T-helper 2 cell treated with Interferon-gamma antibody and Interleukin-4, amounts not matched to agents 100 ng/mL and 5 ng/mL, for 36 hours (primary cell): ENCODE measurements at regions not wholly inside any gene's neighbourhood (a gene's known extent, or its start where the extent isn't known, plus 50 kb on each side); places are given as distances from the start of the nearest gene placed in this dataset.

Source experiments
- intact Hi-C: fragments of 100-400 bp; cut with micrococcal nuclease; formaldehyde crosslinking; loops from one replicate; pipeline ENCODE4 v1.15.1; 2023

DNA sequence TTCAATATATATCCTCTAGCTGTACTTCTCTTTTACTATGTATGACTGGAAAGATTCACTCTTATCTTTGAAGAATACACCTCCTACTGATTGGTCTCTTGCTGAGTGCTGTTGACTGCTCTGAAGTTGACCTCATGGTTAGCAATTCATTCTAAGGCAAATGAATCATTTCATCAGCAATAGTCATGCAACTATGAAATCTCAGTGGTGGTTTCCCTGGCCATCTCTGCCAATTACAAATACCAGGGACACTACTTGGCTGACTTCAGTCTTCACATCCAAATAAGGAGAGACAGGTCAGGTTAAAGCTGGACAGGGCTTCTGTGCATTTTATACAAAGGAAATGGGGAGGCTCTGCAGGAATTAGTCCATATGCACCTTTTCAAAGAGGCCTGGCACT, 333.5 kb upstream of the ACTBL2 start:
- intact Hi-C loops: no loop called here

DNA sequence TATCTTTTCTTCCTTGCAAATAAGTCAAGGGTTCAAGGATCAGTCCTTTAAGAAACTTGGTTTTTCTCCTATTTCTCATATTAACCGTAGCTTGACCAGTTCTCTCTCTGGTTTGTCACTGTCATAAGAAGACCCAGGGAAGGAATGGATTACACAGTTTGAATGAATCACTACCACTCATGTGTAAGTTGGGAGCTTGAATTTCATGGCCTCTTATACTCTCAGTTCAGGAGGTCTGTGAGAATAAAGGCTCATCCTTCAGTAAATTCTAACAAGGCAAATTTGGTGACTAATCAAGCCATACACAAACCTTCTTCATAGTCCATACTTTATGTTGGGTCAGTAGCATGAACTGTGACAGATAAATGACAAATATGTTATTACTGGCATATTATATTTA, 323.1 kb upstream of the ACTBL2 start:
- intact Hi-C loops: no loop called here

DNA sequence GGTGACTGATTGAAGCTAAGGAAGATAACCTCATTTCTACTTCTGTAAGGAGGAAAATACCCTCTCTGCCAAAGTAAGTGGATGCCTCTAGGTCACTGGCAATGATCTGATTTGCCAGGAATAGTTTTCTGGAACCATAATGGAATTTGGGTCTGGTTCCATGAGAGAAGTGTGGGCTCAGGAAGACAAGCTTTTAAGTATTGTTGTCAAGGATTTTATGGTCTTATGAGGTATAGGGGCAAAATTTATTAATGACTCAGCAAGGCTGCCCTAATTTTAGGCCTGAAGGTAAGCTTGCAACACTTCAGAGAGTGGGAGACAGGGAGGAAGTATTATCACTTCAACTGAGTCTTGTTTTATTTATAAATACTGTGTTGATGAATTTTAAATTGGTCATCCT, 322.6 kb upstream of the ACTBL2 start:
- intact Hi-C loops: no loop called here

DNA sequence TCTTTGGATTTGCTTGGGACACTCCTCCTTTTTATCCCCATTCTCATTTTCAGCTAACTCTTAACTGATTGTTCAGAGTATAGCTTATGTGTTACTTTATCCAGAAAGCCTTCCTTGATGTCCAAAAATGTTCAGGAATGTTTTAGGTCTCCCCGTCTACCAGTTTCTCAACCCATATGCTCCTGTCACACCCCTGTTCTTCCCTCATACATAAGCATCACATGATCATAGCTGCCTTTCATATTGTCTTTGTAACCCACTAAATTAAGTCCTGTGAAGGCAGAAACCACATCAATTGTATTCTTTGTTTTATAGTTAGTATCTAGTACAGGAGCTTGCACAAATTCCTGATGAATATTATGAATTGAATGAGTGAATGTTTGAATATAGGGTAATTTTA, 321.9 kb upstream of the ACTBL2 start:
- intact Hi-C loops: no loop called here

DNA sequence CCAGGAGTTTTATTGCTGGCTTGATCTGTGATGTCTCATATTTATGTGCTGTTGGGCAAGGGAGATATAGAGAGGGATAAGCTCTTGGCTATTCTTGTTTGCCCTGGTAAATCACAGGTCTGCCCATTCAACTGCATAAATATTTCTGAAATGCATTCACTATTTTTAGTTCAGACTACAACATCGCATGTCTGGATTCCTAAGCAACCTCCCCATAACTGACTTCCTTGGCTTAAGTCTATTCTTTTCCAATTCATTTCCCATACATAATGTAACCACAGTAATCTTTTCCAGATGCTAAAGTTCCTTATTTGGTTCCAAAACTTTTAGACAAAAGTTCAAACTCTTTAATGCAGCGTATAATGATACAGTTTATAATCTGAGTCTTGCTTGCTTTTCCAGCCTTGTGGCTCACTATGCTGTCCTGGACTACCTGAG, 321.4 kb upstream of the ACTBL2 start:
- intact Hi-C loops: no loop called here

DNA sequence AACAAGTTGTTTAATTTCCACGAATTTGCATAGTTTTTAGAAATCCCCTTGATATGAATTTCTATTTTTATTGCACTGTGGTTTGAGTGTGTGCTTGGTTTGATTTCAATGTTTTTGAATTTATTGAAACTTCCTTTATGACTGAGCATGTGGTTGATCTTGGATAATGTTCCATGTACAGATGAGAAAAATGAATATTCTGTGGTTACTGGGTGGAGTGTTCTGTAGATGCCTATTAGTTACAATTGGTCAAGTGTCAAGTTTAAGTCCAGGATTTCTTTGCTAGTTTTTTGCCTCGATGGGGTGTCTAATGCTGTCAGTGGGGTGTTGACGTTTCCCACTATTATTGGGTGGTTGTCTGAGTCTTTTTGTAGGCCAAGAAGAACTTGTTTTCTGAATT, 319.5 kb upstream of the ACTBL2 start:
- intact Hi-C loops: no loop called here

DNA sequence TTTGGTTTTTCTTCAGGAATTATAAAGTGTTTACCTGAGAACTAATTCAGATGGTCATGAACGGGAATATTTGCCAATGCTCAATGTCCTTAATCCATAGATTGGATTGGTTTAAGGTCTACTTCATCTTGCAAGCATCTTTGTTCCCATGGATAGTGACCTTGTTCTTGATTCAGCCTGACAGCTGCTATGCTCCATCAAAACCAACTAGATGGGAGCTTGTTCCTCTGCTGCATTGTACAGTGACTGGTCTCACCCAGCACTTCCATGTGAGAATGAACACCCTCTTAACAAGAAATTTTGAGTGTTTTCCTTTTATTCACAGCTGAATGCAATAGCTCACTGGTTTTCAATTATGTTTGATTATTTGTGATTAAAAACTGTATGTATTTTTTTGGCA, 312.6 kb upstream of the ACTBL2 start:
- intact Hi-C loops: no loop called here

DNA sequence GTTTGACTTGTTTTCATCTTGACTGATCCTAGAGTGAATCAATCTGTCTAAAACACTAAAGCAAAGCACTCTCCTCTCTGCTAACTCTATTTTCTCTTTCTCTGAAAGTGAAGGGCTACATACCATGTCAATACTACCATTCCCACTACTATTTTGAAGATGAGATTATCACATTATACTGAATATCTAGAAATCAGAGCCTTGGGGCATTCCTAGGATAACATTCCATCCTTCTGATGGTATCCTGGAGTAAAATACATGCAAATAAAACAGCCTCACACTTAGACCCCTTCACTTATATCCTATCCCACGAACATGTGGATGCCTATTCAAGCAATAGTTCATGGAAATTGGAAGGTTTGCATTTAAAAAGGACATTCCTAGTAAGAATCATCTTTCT, 309.3 kb upstream of the ACTBL2 start:
- intact Hi-C loops: no loop called here

DNA sequence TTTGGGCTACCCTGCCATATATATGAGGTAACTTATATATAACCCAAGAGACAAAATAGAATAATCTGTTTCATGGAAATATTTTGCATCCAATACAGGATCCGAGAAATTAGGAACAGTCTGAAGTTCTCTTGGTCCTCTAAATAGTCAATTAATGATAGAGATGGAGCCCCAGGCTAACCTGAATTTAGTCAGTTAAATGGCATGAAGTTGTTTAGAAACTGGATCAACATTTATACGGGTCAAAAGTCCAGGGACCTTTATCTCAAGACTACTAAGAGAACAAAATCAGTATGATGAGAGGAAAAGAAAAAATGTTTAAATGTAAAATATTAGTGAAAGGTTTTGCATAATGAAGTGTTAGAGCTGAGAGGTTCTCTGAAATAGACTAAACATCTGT, 303.3 kb upstream of the ACTBL2 start:
- intact Hi-C loops: no loop called here

DNA sequence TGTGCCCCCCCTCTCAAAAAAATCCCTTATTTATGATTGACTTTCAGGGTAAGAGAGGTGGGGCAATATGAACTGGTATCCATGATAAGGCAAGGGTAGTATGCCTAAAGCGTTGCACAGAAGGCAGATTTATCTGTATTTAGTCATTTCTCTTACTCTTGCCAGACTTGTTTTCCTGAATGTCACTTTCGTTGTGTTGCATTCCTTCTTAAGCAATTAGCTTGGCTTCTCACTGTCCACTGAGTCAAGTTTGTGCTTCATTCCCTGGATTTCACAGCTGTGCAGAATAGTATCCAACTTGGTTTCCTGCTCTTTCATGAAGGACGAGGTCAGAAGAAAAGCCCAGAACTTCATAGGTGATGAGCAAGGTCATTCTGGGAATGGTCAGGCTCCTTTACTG, 301.5 kb upstream of the ACTBL2 start:
- intact Hi-C loops: no loop called here

DNA sequence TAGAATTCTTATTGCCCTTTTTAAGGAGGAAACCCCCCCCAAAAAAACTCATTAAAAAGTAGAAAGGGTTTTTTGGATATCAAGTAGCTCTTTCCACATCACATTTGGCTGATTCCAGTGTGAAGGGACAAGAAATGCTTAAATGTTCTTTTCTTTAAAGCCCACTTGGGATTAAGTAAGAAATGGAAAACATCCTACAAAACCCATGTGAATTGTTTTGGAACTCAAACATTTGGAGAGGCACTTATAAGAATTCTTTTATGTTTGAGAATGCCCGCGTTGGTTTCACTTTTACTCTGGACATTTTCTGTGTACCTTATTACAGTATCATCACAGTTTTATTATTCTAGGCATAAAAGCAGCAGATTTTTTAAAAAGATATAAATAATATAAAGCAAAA, 301.1 kb upstream of the ACTBL2 start:
- intact Hi-C loops: no loop called here

DNA sequence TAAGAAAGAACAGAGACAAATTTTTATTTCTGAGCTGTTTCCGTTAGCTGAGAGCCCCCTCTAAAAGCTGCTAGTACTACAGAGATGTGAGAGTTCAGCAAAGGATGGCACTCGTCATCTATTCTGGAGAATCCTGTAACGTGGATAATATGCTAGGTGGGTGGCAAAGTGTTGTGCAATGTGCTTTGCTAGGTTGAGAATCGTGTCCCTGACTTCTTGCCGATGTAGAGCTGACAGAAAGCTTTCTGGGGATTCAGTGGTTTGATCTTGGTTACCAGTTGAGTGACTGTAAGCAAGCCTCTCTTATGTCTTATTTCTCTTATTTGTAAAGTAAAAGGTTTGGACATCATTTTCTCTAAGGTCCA, 298.3 kb upstream of the ACTBL2 start:
- intact Hi-C loops: no loop called here

DNA sequence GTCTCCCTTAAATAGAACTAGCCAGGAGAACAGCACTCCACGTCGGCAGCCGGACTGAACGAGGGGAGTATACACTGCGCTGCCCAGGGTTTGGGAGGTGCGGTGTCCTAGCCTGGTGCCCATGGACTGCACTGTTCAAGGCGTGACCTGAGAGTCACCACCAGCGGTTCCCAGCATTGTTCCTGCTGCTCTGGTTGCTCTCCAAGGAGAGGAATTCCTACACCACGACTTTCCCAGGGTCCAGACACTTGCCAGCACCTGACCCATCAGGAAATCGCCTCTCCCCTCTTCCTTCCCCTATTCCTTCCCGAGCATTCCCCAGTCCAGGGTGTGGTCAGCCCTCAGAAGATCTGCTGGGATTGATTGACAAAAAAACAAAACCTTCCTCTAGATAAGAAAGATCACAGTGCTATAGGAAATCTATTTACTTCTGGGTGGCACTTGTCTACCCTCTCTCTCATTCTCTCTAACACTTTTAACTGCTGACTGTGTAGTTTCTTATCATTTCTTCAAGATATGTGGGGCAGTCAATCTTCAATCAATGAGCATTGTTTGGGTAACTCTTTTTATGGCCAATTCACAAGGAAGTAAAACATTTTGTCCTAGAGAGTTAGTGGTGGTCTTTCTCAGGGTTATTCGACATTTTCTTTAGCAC, 297.8 kb upstream of the ACTBL2 start:
- intact Hi-C loops: no loop called here

DNA sequence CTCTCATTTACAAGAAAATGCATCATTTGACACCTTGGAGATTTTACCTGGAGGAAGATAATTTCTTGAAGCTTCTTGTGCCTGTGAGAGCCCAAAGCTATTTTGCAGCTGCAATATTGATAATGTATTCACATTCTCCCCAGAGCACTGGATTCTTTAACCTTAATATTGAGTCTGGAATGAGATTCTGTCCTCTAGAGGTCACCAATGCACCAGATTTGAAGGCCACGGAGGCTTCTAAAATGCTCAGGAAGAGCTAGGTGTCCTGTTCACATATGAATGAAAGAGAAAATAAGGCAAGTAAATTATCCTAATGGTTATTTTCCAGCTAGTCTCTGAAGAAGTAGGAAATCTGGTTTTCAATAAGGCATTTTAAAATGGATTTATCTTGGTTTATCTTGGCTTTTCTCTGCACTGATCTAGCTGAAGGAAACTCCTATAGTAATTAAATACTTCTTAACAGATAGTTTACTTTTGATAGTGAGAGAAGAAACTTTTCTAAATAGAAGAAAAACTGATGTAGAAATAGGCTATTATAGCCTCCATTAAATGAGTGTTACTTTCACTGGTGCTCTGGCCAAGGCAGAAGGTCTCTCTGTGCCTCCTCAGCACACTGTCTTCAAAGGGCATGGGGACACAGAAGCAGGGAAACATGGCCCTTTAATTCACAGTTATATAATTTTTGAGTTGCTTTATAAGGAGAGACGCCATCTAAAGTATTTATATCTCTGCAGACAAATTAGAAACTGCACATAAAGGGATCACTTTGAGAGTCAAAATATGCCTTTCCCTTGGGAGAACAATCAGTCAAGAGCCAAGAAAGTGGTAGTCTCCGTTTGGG, 297.0 kb upstream of the ACTBL2 start:
- intact Hi-C loops: loop anchor here (1.0 to 10.0 kb wide), 3 partner anchors 285 to 681 kb away; partner anchors contain the start of gene PLK2

DNA sequence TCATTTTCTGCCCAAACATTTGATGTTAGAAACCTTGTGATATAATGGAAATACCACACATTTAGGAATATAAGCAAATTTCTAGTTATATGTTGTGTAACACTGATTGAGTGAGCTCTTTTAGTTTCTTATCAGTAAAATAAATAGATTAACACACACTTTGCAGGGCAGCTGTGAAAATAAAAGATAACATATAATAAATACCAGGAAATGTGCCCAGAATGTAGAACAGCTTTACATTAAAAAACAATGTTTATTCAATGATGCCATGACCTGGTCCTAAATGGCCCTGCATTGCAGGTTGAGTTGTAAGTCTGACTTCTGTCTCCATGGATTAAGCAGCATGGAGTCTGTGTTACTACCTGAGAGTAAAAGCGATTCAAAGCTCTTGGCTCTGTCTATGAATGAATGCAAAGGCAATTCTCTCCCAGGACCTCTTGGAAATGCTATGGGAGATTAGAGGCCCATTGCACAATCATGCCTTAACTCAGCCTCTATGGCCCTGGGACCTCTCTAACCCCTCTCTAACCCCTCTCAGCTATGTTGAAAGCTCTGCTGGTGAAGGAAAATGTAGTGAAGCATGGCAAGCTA, 296.0 kb upstream of the ACTBL2 start:
- intact Hi-C loops: loop anchor here (1.0 to 10.0 kb wide), 3 partner anchors 284 to 682 kb away; partner anchors contain the start of gene PLK2

DNA sequence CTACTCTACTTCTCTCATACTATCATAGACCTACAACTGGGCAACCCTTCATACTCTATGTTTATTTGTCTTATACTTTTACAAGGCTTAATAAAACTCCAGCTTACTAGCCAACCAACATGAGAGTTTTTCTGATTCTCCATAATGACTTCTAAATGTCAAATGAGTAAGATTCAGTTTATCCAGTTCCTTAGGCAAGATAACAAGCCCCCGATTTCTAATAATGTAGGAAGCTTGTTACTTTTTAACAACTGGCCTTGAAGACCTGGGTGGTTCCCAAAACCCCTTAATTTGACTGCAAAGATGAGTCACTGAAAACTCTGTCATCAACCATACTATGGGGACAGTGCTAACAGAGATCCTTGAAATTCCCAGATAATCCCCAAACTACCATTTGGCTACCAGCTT, 294.6 kb upstream of the ACTBL2 start:
- intact Hi-C loops: loop anchor here (10.0 kb wide), 1 partner anchor 282 kb away; no protein-coding TSS in a partner anchor

DNA sequence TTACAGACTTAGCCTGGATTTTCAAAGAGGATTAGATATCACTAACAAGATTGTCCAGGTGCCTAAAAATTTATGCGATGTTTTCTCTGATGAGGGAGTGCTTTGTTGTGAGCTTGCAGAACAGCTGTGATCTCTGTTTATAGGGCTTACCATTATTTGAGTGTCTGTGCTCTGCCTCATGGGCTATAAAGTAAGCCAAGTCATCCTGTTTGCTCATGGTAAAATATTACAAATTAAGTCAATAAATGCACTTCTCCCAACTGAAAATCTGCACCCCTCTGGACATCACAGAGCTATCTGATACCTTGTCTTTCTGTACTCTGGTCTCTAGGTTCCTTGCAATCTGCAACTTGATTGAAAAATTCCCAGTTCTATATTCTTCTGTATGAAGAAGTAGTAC, 293.4 kb upstream of the ACTBL2 start:
- intact Hi-C loops: loop anchor here (10.0 kb wide), 1 partner anchor 281 kb away; no protein-coding TSS in a partner anchor

DNA sequence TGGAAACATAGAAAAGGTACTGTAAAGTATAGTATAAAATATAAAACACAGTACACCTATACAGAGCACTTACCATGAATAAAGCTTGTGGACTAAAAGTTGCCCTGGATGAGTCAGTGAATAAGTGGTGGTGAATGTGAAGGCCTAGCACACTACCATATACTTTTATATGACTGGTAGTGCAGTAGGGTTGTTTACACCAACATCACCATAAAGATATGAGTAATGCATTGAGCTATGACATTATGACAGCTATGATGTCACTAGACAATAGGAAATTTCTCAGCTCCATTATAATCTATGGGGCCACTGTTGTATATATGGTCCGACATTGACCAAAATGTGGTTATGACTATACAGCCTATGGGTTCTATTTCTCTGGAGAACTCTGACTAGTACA, 291.8 kb upstream of the ACTBL2 start:
- intact Hi-C loops: loop anchor here (10.0 kb wide), 1 partner anchor 280 kb away; no protein-coding TSS in a partner anchor

DNA sequence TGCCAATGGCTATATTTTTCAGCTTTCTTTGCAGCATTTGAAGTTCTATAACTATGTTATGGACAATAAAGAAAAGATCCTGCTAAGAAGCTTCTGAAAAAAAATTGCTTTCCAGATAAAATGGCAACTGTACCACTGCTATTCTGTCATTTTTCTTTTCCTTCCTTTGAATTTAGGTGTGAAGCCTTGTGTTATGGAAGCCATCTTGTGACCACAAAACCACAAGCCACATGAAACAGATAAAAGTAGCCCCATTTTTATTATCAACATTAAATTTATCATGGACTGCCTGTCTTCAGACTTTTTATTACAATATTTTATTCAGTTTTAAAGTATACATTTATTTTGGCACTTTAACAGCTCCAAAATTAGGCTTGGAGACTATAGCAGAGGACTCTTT, 289.9 kb upstream of the ACTBL2 start:
- intact Hi-C loops: loop anchor here (10.0 kb wide), 1 partner anchor 278 kb away; no protein-coding TSS in a partner anchor

DNA sequence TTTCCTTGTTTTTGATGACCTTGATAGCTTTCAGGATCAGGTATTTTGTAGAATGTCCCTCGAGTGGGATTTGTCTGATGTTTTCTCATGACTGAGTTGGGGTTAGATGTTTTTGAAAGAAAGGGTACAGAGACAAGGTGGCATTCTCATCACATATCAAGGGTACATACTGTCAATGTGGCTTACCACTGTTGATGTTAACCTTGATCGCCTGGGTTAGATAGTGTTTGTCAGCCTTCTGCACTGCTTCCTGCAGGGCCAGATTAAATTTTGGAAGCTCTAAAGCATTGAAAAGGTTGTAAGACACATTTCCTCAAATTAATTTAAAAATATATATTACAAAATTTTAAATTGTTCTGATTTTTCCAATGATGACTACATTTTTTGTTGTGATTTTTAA, 287.4 kb upstream of the ACTBL2 start:
- intact Hi-C loops: loop anchor here (10.0 kb wide), 1 partner anchor 275 kb away; no protein-coding TSS in a partner anchor

DNA sequence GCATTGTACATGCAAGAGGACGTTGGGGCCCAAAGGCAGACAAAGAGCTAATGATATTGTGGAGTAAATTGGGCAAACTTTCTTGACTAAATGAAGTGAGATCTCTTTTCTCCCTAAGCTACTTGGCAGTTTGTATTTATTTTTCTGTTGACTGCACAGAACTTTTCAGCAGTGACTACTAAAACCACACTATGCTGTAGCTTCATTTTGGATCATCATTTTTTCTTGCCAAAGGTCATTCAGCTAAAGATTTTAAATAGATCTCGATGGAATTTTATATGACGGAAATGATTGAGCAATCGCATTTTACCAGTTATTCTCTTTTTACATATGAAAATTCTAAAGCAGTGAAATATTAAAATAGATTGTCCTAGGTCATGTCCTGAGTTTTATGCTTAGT, 286.1 kb upstream of the ACTBL2 start:
- intact Hi-C loops: no loop called here

DNA sequence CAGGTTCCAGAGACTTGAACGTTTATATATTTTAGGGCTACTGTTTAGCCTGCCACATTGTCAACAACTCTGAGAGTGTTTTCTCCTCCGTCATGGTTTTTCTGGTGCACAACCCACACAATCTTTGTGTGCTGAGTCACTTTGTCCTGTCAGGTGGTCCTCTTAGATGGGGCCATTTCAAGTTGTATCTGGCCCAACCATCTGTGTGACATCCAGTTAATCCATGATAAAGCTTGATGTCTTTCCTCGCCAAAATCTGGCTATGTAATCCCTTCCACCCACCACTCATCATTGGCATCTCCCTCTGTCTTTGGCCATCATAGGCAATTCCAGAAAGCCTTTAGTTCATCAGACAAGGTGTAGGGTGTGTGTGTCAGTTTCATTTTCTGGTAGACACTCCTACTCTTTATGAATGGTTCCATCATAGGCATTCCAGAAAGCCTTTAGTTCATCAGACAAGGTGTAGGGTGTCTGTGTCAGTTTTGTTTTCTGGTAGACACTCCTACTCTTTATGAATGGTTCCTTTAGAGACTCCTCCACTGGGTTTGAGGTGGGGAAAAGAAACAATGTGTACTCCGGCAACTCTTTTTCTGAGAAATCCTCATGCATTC, 282.0 kb upstream of the ACTBL2 start:
- intact Hi-C loops: no loop called here
